ENCODE measurements at regions not wholly inside any gene's neighbourhood (a gene's known extent, or its start where the extent isn't known, plus 50 kb on each side); places are given as distances from the start of the nearest gene placed in this dataset.
"Not testable (repeated sequence)": the region's sequence is repeated elsewhere in the genome, so short reads cannot be mapped to it uniquely, and the experiment has no call there.

DNA sequence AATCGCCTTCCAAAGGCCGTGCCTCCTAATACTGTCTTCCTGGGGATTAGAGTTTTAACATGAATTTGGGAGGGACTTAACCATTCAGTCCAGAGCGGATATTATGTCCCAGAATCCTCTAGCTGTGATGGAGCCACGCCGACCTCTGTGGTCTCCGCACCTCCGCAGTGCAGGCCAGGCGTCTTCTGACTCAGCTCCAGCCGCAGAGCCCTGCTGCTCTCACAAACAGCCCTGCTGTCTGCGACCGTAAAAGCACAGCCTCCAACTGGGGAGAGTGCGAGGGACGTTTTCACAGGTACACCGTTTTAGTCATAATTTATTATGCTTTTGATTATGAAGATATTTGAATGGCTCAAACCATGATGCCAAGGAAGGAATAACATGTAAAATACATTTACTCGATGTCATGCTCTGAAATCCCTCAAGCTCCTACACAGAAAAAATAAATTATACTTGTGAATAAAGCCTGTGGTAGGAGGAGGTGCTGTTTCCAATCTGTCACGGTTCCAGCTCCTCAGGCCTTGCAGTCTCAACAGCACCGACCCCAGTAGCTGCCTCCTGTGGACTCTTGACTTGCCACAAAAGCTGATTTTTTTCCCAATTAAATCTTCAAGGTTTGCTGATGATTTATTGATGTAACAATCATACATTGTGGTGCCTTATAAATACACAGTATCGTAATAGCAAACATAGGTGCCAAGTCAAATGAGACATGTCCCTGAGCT, 353.6 kb upstream of the FRG1 start:
- not testable (repeated sequence) for DNase-seq

DNA sequence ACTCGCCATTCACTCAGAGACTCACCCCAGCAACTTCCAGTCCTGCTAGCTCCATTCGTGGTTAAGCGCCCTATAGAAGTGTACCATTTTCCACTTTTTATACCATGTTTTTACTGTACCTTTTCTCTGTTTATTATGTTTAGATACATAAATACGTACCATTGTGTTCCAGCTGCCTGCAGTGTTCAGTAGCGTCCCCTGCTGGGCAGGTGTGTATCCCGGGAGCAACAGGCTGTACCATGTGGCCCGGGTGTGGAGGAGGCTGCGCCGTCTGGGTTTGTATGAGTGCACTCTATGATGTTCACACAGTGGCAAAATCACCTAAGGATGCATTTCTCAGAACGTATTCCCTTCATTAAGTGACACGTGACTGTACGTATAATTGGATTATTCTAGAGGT, 351.5 kb upstream of the FRG1 start:
- not testable (repeated sequence) for DNase-seq

DNA sequence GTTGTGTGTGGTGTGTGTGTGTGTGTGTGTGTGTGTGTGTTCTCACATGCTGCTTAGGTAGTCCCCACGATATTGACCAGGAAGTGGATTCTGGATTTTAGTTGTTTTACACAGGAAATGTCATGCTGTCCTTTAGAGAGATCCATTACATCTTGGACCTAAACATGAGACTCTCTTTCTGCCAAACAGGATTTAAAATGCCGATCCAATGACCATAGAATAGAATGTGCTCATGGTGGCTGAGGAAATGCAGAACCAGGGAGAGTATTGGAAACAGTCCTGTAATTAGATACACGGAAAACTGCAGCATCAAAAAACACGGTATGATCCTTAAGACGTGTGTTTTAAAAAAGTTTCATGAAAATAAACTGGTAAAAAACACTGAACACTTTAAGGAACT, 347.8 kb upstream of the FRG1 start:
- no peak for DNase-seq

DNA sequence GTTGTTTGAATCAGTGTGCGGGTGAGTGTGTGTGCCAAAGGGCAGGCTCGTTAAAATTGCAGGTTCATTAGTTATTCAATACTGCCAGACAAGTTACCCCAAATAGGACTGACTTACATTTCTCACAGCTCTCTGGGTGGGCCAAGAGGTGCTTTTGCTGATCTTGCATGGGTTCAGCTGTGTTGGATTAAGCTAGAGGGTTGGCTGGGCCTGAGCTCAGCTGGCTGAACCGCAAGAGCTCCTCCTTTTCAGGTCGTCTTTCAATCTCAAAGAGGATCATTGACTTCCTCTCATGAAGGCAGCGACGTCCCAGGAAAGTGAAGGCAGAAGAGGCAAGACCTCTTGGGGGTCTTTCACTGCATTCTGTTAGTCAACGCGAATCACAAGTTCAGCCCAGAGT, 343.3 kb upstream of the FRG1 start:
- DNase-seq = no peak

DNA sequence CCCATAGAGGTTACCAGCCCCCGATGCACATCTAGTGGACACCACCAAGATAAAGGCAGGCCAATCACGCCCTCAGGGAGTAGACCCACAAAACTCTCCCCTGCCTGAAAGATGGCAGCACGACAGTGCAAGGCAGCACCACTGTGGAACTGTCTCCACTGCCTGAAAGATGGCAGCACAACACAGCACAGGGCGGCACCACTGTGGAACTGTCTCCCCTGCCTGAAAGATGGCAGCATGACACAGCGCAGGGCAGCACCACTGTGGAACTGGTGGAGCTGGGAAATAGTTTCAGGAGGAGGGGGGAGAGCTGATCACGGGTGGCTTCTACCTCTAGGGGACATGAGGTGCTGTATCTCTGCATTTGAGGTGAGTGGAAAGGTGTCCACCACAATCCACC, 340.4 kb upstream of the FRG1 start:
- DNase-seq = no peak

DNA sequence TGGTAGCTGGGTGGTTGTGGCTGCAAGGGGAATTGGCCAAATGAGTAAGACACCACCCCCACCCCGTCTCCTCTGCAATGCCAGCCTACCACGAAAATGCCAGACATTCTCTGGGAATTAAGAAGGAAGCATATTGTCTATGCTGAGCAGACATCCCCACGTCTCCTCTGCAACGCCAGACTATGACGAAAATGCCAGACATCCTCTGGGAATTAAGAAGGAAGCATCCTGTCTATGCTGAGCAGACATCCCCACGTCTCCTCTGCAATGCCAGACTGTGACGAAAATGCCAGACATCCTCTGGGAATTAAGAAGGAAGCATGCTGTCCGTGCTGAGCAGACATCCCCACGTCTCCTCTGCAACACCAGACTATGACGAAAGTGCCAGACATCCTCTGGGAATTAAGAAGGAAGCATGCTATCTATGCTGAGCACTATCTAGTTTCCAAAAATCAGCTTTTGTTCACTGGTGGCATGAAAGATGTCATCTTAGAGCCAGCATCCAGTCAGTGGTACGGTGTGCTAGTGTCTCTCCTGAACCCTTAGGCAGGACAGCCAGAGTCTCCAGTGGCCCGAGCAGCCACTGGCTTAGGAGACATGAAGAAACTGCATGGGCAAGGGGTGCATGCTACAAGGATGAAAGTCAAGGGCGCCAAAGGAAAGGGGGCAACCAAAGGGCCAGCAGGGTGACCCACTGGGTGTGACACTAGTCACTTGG, 339.8 kb upstream of the FRG1 start:
- no peak for DNase-seq

DNA sequence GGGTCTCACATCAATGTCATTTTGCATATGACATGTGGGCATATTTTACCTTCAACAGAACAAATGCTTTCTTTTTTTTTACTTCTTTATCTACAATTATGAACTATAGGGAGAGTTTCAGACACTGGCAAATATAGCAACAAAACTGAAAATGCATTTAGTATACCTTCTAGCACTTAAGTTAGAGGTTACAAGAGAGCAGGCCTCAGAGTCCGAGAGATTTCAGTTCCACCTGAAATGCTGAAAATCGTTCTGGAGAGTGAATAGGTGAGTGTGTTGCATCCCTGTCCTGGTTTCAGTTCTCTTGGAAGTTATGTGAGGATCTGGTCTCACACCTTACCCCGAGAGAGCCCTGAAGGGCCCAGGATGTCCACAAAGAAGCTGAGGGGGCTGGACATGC, 337.8 kb upstream of the FRG1 start:
- DNase-seq = not testable (repeated sequence)

DNA sequence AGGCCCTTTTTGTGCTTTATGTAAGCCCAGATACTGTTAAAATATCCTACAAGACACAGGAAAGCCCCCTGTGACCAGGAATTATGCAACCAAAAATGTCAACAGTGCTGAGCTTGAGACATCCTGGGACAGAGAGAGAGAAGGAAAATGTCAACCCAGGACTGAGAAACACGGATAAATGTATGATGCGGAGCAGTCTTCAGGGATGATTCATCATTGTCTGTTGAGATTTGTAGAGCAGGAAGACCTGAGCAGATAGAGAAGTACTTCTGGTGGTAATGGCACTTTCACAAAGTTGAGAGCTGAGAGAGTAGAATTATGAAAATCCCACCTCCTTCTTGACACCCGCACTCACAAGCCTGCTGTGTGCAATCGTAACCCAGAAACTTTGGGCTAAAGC, 330.1 kb upstream of the FRG1 start:
- not testable (repeated sequence) for DNase-seq

DNA sequence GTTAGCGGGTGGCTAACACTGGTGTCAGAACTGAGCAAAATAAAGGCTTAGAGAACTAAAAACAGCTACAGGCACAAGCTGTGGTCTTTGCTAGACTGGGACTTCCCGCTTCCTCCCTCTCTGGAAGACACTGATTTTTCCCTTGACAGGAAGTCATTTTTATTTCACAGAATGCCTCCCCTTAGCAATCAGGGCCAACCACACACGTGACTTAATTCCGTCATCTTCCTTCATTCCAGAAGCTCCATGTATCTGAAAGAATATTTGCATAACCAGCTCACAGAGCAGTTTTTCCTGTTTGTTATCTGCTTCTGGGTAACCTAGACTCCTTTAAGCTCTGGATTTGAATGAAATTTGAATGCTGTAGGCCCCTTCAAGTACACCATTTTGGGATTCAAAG, 327.5 kb upstream of the FRG1 start:
- peak; percentile 79 for DNase-seq

DNA sequence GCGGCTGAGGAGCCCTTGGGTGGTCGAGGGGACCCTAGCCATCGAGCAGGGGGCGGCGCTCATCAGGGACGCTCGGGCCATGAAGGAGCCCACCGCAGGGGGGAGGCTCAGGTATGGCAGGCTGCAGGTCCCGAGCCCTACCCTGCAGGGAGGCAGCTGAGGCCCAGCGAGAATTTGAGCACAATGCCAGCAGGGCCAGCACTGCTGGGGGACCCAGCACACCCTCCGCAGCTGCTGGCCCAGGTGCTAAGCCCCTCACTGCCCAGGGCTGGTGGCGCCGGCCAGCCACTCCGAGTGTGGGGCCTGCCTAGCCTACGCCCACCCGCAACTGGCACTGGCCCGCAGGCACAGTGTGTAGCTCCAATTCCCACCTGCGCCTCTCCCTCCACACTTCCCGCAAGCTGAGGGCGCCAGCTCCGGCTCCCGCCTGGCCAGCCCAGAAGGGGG, 325.4 kb upstream of the FRG1 start:
- no peak for DNase-seq

DNA sequence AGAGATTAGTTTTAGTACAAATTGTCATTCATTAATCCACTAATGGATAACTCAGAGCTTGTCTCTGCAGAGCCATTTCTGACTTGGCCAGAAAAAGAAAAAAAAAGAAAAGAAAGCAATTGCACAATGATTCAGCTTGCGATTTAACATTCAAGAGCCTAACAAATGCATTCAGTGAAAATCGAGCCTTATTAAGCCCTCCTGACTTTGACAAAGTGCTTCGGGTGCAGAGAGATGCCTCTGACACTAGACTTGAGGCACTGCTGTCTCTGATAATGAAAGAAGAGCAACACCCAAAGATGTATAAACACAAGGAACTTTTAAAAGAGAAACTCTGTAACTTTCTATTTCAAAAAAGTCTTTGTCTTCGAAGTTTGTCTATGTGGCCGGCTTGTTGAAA, 322.9 kb upstream of the FRG1 start:
- DNase-seq = not testable (repeated sequence)

DNA sequence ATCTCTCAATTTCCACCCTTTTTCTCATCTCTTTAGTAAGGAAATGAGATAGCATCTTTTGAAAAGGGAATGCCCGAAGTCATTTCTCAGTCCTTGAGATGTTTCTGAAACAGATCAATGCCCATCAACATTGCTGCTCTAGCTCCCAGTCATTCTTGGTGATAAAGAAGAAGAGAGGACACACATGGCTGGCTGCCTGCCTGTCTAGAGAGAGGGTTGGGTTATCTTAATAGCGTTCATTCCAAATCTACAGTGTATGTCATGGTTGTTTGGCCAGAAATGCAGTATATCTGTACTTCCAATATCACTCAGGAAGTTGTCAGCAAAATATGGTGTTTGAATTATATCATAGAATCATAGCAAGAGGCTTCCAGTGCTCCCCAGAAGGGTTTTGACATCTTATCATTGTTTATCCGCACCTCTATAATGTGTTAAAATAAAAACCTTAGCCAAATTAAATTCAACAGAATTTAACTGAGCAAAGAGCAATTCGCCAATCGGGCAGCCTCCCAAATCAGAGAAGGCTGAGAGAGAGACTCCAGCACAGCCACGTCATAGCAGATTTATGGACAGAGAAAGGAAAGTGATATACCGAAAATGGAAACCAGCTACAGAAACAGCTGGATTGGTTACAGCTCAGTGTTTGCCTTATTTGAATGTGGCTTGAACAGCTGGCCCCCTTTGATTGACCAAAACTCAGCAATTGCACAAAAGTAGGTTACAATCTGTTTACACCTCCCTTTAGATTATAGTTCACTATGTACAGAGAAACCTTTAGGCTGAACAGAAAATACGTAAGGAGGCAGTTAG, 321.0 kb upstream of the FRG1 start:
- DNase-seq = not testable (repeated sequence)

DNA sequence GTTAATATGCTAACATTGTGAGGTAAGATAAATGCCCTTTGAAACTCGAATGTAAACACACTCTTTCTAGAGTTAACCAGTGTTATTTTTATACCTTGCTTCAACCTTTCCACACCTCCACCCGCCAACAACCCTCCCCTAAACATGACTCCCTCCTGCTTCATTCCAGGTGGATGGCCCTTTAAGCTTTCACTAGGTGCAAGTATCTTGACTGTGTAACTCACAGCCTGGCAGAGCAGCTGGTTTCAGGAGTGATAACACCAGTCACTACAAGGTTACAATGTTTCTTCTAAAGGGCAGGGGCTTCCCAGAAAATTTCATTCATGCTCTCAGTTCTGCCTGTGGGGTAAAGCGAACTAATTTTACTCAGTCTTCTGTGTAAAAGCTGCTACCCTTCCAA, 318.1 kb upstream of the FRG1 start:
- DNase-seq = not testable (repeated sequence)

DNA sequence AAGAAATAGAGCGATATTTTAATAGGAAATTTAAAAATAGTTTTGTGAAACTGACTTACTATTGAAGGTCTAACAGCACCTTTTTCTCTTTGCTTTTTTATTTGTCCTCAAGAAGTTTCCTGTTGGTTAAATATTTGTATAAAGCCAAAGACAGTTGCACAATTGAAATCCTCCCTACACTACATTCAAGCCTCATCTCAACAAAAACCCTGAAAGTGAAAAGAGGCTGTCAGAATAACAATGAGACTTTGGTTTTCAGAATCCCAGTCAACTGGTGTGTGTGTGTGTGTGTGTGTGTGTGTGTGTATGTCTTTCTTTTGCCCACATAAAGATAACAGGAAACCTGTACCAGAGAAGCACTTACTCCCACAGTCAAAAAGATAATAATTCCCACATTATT, 313.6 kb upstream of the FRG1 start:
- DNase-seq = not testable (repeated sequence)

DNA sequence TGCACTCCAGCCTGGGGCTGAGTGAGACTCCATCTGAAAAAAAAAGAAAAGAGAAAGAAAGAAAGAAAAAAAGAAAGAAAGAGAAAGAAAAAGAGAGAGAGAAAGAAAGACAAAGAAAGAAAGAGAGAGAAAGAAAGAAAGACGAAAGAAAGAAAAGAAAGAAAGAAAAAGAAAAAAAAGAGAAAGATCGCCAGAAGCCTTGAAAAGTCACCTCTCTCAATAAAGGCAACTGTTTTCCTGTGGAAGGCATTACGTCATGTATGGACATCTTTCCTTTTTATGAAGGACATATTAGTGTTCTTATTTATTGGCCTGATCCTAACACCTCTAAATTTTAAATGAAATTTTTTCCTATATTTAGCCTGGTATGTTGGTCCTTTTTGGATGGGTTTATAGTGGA, 310.9 kb upstream of the FRG1 start:
- DNase-seq = not testable (repeated sequence)

DNA sequence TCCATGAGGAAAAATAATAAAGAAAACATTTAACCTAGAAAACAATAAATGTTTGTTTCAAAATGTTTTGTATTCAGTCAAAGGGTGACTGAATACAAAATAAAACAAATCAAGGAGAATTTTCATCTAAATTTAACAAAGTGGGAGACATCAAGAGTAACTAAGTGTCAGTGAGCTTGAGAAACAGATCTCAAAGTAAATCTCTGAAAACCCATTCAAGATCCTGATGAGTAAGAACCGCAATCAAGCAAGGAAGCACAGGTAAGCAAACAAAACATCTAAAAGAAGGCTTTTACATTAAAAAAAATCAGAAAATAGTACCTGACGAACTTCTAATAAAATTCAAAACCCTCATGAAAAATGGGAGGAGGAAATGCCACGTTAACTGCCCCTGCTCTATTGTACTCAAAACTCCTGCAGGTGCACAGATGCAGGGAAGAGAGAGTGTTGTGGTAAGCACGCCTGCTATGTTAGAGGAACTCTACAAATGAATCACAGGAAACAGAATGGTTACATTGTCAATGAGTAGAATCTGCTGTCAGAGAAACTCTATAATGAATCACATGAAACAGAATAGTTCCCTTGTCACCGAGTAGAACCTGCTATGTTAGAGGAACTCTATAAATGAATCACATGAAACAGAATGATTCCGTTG, 309.6 kb upstream of the FRG1 start:
- DNase-seq = not testable (repeated sequence)

DNA sequence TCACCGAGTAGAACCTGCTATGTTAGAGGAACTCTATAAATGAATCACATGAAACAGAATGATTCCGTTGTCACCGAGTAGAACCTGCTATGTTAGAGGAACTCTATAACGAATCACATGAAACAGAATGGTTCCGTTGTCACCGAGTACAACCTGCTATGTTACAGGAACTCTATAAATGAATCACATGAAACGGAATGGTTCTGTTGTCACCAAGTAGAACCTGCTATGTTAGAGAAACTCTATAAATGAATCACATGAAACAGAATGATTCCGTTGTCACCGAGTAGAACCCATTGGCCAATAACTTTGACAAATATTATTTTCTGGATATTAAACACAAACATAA, 309.1 kb upstream of the FRG1 start:
- not testable (repeated sequence) for DNase-seq

DNA sequence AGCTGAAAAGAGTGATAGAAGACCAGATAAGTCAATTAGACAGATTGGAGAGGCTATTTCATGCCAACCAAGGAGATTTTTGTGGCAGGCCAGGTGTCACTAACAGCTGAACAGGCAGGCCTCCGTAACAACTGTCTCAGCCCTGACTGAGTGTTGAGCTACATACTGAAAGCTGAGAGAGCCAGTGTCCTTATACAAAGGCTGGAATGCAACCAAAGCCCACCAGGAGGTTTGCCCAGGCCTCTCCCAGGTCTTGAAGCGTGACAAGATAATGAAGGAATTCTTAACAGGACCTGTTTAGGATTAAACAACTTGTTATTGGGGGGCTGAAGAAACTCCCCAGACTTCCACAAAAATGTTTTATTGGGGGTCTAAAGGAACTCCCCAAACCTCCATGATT, 290.2 kb upstream of the FRG1 start:
- not testable (repeated sequence) for DNase-seq

DNA sequence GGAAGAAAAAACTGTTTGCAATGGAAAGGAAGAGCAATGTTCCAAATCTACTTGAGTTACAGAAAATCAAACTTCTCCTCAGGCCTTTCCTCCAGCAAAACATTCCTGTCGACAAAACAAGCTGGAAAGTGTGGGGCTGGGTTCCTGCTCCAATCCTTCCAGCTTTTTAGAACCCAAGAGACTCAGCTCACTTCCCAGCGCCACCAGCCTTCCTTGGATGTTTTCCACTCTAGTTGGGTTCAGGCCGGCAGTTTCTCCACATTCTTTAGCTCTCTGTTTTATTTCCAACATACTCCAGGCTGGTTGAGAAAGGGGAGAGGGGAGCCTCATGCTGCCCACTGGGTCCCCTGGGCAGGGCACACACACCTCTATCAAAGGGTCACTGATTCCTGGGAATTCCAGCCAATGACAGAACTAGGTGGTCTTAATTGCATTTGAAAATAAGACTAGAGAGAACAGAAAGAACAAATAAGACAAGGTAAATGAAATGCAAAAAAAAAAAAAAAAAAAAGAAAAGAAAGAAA, 287.5 kb upstream of the FRG1 start:
- not testable (repeated sequence) for DNase-seq

DNA sequence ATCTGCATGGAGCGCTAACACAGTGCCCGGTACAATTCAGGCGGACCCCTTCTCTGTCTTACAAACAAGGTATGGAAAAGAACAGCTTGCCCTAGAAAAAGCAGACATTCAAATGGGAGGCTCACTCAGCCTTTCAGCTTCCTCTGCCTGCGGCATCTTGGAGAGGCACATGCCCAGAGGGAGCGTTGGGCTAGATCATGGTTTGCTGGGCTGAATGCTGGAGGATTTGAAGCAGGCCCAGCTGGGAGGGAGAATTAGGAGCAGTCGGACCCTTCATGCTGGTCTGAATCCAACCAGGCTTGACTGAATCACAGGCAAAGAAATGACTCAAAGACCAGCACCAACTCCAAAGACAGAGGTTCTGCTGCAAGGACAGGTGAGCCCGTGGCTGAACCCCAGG, 286.7 kb upstream of the FRG1 start:
- DNase-seq = not testable (repeated sequence)

DNA sequence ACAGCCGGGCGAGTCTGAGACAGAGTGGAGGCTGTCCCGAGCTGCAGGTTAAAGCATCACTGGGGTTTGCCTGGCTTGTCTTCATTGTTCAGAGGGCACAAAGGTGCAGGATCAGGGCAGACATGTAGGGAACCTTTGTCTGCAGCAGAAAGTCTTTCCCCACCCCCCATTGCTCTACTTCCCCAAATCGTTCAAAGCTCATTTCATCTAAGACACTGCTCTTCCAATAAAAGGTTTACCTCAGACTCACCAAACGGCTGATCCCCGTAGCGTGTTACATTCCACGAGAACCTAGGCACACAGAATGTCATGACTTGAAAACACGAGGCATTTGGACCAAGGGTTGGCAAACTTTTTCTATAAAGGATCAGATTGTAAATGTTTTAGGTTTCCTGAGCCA, 286.3 kb upstream of the FRG1 start:
- not testable (repeated sequence) for DNase-seq

DNA sequence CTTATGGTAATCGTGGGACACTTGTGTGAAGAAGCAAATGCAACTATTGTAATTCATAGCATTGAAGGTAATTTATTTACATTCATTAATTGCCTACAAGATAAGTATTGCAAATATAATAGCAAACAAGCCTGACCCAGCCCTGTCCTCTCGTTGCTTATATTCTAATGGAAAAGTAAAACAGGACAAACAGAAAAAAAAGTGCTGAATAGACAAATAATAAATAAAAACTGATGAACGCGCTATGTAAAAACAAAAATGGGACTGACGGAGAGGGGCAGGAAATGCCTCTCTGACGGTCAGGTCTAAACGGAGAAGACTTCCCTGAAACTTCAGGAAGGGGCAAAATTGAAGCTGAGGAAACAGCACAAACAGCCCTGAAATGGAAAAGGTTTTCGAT, 284.9 kb upstream of the FRG1 start:
- not testable (repeated sequence) for DNase-seq

DNA sequence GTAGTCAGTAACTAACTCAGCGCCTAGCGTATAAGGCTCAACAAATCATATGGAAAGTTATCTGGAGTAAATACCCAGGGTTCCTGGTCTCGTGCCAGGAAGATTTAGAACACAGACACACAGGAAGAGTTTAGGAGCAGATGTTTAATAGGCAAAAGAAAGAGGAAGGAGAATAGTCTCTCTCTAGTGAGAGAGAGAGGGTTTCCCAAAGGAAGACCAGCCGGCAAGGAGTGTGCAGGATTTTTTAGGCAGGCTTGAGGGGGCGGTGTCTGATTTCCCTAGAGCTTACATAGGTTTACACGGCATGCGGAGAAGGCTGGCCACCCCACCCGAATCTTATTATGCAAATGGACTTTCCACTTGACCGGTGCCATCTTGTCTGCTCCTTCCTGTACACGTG, 284.0 kb upstream of the FRG1 start:
- no peak for DNase-seq

Measured in NCI-H1048 (cell line).